ENCODE measurements at regions not wholly inside any gene's neighbourhood (a gene's known extent, or its start where the extent isn't known, plus 50 kb on each side); places are given as distances from the start of the nearest gene placed in this dataset.
"Not testable (repeated sequence)": the region's sequence is repeated elsewhere in the genome, so short reads cannot be mapped to it uniquely, and the experiment has no call there.

DNA sequence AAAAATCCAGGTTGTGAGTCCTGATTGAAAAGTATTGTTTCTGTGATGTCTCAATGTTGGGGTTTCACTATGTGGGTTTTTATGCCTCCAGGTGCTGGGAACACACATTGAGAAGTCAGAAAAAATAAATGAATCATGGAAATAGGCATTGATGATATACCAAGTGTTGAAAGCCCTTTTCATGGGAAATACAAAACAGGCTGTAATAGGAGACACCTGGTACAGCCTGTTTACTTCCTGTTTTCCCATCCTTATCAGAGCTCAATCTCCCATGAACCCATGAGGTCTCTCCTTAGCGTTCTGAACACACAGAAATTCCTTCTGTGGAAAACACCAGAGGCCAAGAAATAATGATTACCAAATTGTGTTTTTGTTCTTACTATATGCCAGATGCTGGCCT lies 106.3 kb upstream of the BOD1L1 start:
- in situ Hi-C loops (cut with MboI; ENCODE audit: low sequenced_read_pairs, unreplicated experiment) = no loop called here

DNA sequence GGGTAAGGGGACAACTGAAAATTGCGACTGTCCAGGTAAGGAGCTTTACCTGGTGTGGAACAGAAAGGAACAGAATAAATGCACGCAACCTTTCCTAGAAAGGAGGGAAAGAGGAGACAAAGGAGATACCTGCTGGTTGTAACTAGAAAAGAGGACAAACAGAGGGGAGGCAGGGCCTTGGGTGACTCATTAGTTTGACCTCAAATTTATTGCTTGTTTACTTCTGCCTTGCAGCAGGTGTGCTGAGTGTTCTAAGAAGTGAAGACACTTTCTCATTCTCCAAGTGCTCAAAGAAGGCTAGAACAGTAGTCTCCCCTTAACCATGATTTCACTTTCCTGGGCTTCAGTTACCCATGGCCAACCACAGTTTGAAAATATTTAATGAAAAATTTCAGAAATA lies 123.1 kb upstream of the BOD1L1 start:
- TF ChIP-seq, protein P1, sequence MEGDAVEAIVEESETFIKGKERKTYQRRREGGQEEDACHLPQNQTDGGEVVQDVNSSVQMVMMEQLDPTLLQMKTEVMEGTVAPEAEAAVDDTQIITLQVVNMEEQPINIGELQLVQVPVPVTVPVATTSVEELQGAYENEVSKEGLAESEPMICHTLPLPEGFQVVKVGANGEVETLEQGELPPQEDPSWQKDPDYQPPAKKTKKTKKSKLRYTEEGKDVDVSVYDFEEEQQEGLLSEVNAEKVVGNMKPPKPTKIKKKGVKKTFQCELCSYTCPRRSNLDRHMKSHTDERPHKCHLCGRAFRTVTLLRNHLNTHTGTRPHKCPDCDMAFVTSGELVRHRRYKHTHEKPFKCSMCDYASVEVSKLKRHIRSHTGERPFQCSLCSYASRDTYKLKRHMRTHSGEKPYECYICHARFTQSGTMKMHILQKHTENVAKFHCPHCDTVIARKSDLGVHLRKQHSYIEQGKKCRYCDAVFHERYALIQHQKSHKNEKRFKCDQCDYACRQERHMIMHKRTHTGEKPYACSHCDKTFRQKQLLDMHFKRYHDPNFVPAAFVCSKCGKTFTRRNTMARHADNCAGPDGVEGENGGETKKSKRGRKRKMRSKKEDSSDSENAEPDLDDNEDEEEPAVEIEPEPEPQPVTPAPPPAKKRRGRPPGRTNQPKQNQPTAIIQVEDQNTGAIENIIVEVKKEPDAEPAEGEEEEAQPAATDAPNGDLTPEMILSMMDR (IDR thresholded peaks at IDR 0.05; ENCODE audit: borderline replicate concordance, control extremely low read depth, extremely low read depth, insufficient read depth, missing control alignments) = no peak
- in situ Hi-C loops (cut with MboI; ENCODE audit: low sequenced_read_pairs, unreplicated experiment) = no loop called here
- no peak for DNase-seq (ENCODE audit: low spot score)

More for the DNA sequence above, 106.3 kb upstream of the BOD1L1 start:
- TF ChIP-seq, protein P1 (IDR thresholded peaks at IDR 0.05; ENCODE audit: borderline replicate concordance, control extremely low read depth, extremely low read depth, insufficient read depth, missing control alignments) = no peak
- no peak for DNase-seq (ENCODE audit: low spot score)

DNA sequence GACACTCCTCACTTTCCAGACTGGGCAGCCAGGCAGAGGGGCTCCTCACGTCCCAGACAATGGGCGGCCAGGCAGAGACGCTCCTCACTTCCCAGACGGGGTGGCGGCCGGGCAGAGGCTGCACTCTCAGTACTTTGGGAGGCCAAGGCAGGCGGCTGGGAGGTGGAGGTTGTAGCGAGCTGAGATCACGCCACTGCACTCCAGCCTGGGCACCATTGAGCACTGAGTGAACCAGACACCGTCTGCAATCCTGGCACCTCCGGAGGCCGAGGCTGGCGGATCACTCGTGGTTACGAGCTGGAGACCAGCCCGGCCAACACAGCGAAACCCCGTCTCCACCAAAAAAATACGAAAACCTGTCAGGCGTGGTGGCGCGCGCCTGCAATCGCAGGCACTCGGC lies 134.1 kb upstream of the BOD1L1 start:
- in situ Hi-C loops (cut with MboI; ENCODE audit: low sequenced_read_pairs, unreplicated experiment); DNase-seq (ENCODE audit: low spot score): not testable (repeated sequence)

DNA sequence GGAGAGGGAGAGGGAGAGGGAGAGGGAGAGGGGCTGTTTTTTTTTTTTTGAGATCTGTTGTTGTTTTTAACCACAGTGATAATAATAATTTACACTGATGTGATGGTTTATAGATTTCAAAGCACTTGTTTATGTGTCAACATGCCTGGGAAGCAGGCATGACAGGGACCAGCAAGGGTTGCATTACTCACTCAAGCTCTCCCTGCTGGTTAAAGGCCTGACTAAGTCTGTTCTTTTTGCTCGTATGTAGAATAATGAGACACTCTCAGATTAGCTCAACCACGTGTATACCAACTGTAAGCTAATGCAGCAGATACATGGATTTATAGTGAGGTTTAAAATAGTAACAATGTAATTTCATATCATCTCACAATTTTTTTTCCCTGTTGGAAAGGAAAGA lies 134.6 kb upstream of the BOD1L1 start:
- in situ Hi-C loops (cut with MboI; ENCODE audit: low sequenced_read_pairs, unreplicated experiment) = no loop called here
- TF ChIP-seq, protein P1 (IDR thresholded peaks at IDR 0.05; ENCODE audit: borderline replicate concordance, control extremely low read depth, extremely low read depth, insufficient read depth, missing control alignments) = no peak
- no peak for DNase-seq (ENCODE audit: low spot score)

DNA sequence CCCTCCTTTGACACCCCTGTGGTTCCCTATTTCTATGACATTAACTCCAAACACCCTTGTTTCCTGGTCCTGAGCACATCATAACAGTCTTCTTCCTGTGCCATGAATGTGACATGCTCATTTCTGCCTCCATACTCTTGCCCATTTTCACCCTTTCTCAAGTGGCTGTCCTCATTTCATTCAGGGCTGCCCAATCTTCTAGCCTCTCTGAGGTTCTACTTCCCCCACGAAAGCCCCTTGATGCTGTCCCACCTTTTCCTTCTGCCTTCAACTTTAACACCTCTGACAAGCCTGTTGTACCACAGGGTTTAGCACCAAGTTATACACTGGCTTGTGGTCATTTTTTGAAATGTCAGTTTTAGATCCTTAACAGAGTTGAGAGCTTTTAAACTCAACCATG lies 136.2 kb upstream of the BOD1L1 start:
- DNase-seq (ENCODE audit: low spot score) = no peak
- TF ChIP-seq, protein P1 (IDR thresholded peaks at IDR 0.05; ENCODE audit: borderline replicate concordance, control extremely low read depth, extremely low read depth, insufficient read depth, missing control alignments) = no peak
- in situ Hi-C loops (cut with MboI; ENCODE audit: low sequenced_read_pairs, unreplicated experiment) = no loop called here

DNA sequence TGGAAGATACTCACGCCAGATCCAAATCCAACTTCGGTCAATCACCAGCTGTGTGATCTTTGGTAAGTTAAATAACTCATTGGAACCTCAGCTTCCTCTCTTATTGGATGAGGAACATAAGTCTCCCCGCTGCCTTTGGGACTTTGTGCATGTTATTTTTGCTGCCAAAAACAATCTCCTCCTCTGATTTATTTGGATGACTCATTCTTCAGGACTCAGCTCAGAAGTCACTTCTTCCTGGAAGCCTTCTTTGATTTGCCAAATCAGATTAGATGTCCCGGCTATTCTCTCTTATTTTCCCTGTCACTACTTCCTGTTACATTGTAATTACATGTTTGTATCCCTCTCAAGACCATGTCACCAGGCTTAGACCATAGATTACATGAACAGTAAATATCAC lies 138.0 kb upstream of the BOD1L1 start:
- TF ChIP-seq, protein P1 (IDR thresholded peaks at IDR 0.05; ENCODE audit: borderline replicate concordance, control extremely low read depth, extremely low read depth, insufficient read depth, missing control alignments) = no peak
- no peak for DNase-seq (ENCODE audit: low spot score)
- in situ Hi-C loops (cut with MboI; ENCODE audit: low sequenced_read_pairs, unreplicated experiment) = no loop called here

DNA sequence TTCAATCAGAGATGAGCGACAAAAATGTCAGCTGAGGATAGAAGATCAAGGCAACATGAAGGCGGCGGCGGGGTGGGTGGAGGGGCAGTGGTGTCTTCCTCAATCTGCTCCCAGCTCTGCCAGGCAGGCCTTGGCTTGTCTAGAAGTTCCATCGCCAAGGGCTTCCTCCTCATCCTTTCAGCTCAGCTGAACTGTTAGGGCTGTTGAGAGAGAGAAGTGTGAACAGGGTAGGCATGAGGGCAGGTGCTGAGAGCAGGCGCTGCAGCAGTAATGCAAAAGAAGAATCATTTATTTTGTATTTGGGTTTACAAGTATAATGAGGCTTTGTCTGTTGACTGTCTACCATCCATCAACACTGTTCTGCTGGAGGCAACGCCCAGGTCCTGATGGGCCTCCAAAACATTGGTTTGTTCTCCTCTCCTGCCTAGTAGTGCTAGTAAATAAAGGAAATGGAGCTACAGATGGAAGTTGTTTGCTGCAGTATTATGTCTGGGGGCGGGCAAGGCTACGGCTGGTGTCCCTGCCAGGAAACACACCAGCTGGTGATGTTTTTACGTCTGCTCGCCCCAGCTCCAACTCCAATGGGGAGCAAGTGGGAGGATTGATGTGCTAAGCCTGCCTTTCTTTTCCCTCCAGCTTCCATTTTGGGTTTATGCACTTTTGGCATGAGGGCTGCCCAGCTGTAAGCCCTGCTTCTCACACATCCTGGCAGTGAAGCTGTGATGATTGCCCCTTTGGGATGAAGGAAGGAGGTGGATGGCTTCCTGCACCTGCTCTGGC lies 139.4 kb upstream of the BOD1L1 start:
- no peak for DNase-seq (ENCODE audit: low spot score)
- TF ChIP-seq, protein P1 (IDR thresholded peaks at IDR 0.05; ENCODE audit: borderline replicate concordance, control extremely low read depth, extremely low read depth, insufficient read depth, missing control alignments) = no peak
- in situ Hi-C loops (cut with MboI; ENCODE audit: low sequenced_read_pairs, unreplicated experiment) = no loop called here
